NCI-H69 (cell line): ENCODE measurements at regions not wholly inside any gene's neighbourhood (a gene's known extent, or its start where the extent isn't known, plus 50 kb on each side); places are given as distances from the start of the nearest gene placed in this dataset.

Source experiments
- DNase-seq: peaks from one replicate; lab custom pipeline; 2025; lab: John Stamatoyannopoulos, UW

- DNase-seq, result no peak
Measured at GRCh38 chr5:123813264-123813663, 301.3 kb downstream of the CSNK1G3 start.

GRCh38 chr5:123811831-123812230, 299.9 kb downstream of the CSNK1G3 start:
- no peak for DNase-seq

- no peak for DNase-seq
Measured at GRCh38 chr5:123810746-123811340, 298.9 kb downstream of the CSNK1G3 start.

GRCh38 chr5:123810253-123810652, 298.3 kb downstream of the CSNK1G3 start:
- peak; percentile 95 for DNase-seq

GRCh38 chr5:123809594-123810221, 297.7 kb downstream of the CSNK1G3 start:
- peak; percentile 100 for DNase-seq

GRCh38 chr5:123808461-123809380, 296.7 kb downstream of the CSNK1G3 start:
- DNase-seq, result peak; percentile 20

GRCh38 chr5:123807177-123807945, 295.4 kb downstream of the CSNK1G3 start:
- DNase-seq, result peak; percentile 93

GRCh38 chr5:123806644-123807043, 294.7 kb downstream of the CSNK1G3 start:
- peak; percentile 60 for DNase-seq

- no peak for DNase-seq
Measured at GRCh38 chr5:123805300-123805699, 293.3 kb downstream of the CSNK1G3 start.

GRCh38 chr5:123803359-123803758, 291.4 kb downstream of the CSNK1G3 start:
- peak; percentile 21 for DNase-seq

GRCh38 chr5:123802298-123802951, 290.4 kb downstream of the CSNK1G3 start:
- DNase-seq, result no peak

- no peak for DNase-seq
Measured at GRCh38 chr5:123800640-123801039, 288.7 kb downstream of the CSNK1G3 start.

GRCh38 chr5:123795688-123796087, 283.7 kb downstream of the CSNK1G3 start:
- no peak for DNase-seq

- no peak for DNase-seq
Measured at GRCh38 chr5:123790226-123790625, 278.2 kb downstream of the CSNK1G3 start.

GRCh38 chr5:123787635-123788034, 275.7 kb downstream of the CSNK1G3 start:
- DNase-seq, result no peak

GRCh38 chr5:123787136-123787535, 275.2 kb downstream of the CSNK1G3 start:
- no peak for DNase-seq

GRCh38 chr5:123786411-123786810, 274.4 kb downstream of the CSNK1G3 start:
- no peak for DNase-seq

- DNase-seq, result peak; percentile 91
Measured at GRCh38 chr5:123785162-123786071, 273.4 kb downstream of the CSNK1G3 start.

GRCh38 chr5:123783421-123783820, 271.4 kb downstream of the CSNK1G3 start:
- no peak for DNase-seq

GRCh38 chr5:123778641-123779040, 266.7 kb downstream of the CSNK1G3 start:
- no peak for DNase-seq
